Ramos (cell line): ENCODE measurements at regions not wholly inside any gene's neighbourhood (a gene's known extent, or its start where the extent isn't known, plus 50 kb on each side); places are given as distances from the start of the nearest gene placed in this dataset.
"Not testable (repeated sequence)": the region's sequence is repeated elsewhere in the genome, so short reads cannot be mapped to it uniquely, and the experiment has no call there.

Experiments
- in situ Hi-C: fragments of 300-500 bp; cut with MboI; formaldehyde crosslinking; loops from one replicate; pipeline ENCODE4 v1.14.3; 2022; ENCODE audit warnings: low sequenced_read_pairs; ENCODE audit not compliant: unreplicated experiment

DNA sequence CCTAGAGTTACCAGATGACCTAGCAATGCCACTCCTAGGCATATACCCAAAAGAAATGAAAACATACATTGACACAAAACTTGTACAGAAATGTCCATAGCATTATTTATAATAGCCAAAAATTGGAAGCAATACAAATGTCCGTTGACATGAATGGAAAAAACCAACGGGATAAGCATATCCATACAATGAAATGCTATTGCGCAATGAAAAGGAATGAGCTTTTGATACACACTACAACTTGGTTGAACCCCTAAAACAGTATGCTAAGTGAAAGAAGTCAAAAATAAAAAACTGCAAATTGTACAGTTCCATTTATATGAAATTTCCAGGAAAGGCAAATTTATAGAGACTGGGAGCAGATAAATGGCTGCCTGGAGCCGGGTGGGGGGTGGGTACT lies 90.6 kb upstream of the G2E3 start:
- in situ Hi-C loops, result no loop called here

DNA sequence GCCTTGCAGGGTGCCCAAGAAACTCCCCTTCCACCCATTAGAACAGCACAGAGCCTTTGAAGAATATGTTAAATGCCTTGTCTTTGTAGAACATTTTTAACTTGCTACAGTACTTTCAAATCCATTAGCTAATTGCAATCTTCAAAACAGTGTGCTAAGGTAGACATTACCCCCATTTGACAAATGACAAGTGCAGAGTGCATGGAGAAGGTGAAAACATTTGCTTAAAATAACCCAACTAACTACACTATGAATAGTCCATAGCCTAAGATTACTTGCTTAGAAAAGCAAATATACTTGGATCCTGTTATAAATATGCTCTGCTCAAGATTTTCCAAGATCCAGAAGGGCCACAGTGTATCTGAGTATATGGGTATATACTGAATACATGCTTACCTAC lies 87.0 kb upstream of the G2E3 start:
- in situ Hi-C loops, result no loop called here

DNA sequence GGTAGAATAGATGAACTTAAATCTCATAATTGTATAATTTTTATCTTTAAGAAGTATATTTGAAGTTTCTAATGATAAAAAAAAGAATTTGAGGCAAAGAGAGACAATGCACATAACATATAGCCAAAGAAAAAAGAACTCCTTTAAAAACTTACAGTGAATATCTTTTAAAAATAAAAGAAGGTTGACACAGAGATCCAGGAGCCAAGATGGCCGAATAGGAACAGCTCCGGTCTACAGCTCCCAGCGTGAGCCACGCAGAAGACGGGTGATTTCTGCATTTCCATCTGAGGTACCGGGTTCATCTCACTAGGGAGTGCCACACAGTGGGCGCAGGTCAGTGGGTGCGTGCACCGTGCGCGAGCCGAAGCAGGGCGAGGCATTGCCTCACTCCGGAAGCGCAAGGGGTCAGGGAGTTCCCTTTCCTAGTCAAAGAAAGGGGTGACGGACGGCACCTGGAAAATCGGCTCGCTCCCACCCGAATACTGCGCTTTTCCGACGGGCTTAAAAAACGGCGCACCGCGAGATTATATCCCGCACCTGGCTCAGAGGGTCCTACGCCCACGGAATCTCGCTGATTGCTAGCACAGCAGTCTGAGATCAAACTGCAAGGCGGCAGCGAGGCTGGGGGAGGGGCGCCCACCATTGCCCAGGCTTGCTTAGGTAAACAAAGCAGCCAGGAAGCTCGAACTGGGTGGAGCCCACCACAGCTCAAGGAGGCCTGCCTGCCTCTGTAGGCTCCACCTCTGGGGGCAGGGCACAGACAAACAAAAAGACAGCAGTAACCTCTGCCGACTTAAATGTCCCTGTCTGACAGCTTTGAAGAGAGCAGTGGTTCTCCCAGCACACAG lies 84.9 kb upstream of the G2E3 start:
- in situ Hi-C loops, result not testable (repeated sequence)

GRCh38 chr14:30482276-30482675 lies 76.7 kb upstream of the G2E3 start:
- in situ Hi-C loops, result no loop called here

GRCh38 chr14:30484201-30484600 lies 74.8 kb upstream of the G2E3 start:
- in situ Hi-C loops, result no loop called here

GRCh38 chr14:30484976-30485375 lies 74.0 kb upstream of the G2E3 start:
- in situ Hi-C loops, result no loop called here

DNA sequence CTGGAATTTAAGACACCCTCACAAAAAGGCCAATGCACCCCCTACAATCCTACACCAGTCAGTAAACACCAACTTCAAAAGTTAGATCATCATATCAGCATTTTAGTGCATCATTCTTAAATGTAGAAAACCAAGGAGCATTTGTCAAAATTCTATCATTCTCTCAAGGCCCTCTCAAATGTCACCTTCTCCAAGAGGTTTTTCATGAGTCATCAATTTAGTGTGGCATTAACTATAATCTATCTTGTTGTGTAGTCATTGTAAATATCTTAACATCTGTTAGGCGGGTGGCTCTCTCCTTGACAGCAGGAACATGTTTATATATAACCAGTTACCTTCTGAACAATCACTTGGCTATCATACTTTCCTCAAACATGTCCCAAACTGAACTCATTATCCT lies 62.1 kb upstream of the G2E3 start:
- in situ Hi-C loops, result no loop called here

DNA sequence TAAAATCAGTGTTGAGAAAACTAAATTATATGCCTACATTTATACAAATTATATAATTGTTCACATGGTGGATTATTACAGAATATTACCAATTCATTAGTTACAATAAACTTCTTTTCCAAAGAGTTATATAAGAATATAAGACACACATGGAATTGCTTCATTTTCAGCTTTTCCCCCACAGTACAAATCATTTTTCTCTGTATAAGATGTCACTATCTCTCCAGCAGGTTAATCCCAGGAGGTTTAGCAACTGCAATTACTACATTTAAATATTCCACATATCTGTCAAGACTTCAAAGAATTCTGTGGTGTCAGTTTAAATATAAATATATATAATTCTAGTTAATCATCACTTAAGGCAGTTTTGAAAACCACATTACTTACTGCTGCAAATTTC lies 59.6 kb upstream of the G2E3 start:
- in situ Hi-C loops, result no loop called here

DNA sequence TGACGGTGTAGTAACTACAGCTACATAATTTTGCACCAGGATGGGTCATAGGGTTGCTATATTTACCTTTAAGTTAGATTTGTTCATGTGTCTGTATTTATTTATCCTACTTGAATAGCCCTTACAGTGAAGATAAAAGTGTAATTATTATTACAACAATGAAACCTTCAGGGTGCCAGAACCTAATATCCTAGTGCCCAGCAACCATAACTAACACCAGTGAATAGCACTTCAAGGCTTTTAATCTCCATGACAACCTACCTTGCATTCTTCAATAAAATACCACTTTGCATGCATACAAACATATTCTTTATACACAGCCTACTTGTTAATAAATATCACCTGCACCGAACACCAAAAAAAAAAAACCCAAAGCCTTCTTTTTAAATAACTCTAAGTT lies 58.7 kb upstream of the G2E3 start:
- in situ Hi-C loops, result no loop called here

DNA sequence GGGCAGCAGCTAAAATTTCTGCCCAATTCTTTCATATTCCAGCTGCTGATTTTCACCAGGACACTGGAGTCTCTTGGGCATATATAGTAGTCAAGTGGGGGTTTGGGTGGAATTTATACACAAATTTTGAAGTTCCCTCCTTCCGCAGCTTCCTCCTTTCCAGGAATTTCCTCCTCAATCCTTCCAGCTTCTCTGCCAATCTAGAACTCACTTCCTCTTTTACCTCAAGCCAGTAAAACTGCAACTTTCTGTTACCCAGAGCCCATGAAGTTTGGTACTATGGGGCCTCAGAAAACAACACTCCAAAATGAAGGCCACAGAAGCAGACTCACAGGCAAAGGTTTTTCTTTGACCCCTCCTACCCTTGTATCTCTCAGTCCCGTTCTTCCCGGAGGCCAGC lies 51.7 kb upstream of the G2E3 start:
- in situ Hi-C loops, result no loop called here
